HFFc6 (cell line): ENCODE measurements at regions not wholly inside any gene's neighbourhood (a gene's known extent, or its start where the extent isn't known, plus 50 kb on each side); places are given as distances from the start of the nearest gene placed in this dataset.

Experiments
- DNase-seq: peaks from one replicate; pipeline ENCODE4 v3.0.0-alpha.2; 2018
- H3K27ac Mint-ChIP-seq: 2 replicates; pipeline ENCODE4 v1.8.0; 2020; ENCODE audit warnings: mild to moderate bottlenecking, mixed read lengths
- H3K27me3 Mint-ChIP-seq: 2 replicates; pipeline ENCODE4 v1.8.0; 2021; ENCODE audit warnings: mild to moderate bottlenecking, moderate library complexity, mixed read lengths; ENCODE audit not compliant: insufficient read depth
- H3K36me3 Mint-ChIP-seq: 2 replicates; pipeline ENCODE4 v1.8.0; 2021; ENCODE audit warnings: low read depth, mixed read lengths
- H3K4me1 Mint-ChIP-seq: 2 replicates; pipeline ENCODE4 v1.8.0; 2020; ENCODE audit warnings: low read depth, mixed read lengths
- H3K4me3 Mint-ChIP-seq: 2 replicates; pipeline ENCODE4 v1.8.0; 2020; ENCODE audit warnings: mild to moderate bottlenecking, moderate library complexity, mixed read lengths
- H3K9me3 Mint-ChIP-seq: 2 replicates; pipeline ENCODE4 v1.8.0; 2020; ENCODE audit warnings: mild to moderate bottlenecking, mixed read lengths
- TF ChIP-seq, protein P1 (sequence below): fragments of 200-600 bp; sonication (generic); IDR thresholded peaks from 2 replicates; pipeline ENCODE4 v1.5.0; 2021; ENCODE audit warnings: antibody characterized with exemption, mild to moderate bottlenecking

DNA sequence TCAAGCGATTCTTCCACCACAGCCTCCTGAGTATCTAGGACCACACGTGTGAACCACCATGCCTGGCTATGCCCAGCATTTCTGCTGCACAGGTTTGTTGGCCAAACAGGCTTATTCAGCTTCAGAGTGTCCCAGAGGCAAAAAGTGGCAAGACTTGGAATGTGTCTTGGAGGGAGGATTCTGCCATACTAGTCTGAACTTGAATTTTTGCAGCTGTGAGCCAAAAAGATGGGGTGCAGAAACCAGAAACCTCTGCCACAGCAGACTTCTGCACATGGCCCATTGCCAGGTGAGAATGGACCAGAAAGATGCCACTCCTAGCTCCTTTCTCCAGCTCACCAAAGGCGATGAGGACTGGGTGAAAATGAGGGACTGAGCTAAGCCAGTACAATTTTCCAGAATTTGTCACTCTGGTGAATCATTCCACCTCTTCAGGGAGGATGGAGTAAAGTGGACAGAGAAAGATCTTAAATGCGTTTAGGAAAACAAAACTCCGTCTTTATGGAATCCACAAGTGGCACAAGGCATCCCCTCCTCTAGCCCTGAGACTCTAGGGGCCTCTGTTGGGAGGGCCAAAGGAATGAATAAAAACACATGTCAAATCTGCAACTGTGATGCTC is 369.1 kb upstream of the CLNK start:
- Mint-ChIP-seq H3K4me3 (no peak overlapping the region), H3K4me1 (no peaks in the 10 kb centered on the region), H3K9me3 (peaks cover 57% of the 10 kb centered on the region), H3K27me3 (no peaks in the 10 kb centered on the region), H3K36me3 (no peaks in the 10 kb centered on the region), H3K27ac (no peak overlapping the region)
- TF ChIP-seq, protein P1, sequence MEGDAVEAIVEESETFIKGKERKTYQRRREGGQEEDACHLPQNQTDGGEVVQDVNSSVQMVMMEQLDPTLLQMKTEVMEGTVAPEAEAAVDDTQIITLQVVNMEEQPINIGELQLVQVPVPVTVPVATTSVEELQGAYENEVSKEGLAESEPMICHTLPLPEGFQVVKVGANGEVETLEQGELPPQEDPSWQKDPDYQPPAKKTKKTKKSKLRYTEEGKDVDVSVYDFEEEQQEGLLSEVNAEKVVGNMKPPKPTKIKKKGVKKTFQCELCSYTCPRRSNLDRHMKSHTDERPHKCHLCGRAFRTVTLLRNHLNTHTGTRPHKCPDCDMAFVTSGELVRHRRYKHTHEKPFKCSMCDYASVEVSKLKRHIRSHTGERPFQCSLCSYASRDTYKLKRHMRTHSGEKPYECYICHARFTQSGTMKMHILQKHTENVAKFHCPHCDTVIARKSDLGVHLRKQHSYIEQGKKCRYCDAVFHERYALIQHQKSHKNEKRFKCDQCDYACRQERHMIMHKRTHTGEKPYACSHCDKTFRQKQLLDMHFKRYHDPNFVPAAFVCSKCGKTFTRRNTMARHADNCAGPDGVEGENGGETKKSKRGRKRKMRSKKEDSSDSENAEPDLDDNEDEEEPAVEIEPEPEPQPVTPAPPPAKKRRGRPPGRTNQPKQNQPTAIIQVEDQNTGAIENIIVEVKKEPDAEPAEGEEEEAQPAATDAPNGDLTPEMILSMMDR = no peak
- no peak for DNase-seq

DNA sequence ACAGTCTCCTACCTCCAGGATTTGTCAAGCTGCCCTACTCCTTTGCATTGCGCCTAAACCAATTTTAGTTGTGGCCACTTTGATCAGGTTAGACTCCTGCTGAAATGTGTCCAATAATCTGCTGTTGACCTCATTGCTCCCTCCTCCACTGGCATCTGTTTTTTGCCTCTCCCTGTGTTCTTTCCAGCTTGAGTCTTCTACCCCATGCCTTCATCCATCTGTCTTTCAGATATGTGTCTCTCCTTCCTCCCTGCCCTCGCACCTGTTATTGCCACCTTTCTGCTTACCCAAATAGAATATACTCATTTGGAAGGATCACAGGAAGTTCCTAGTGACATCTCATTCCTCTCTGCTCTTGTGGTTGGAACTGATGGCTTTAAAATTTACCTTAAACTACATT is 366.6 kb upstream of the CLNK start:
- H3K4me3 Mint-ChIP-seq = no peak overlapping the region
- DNase-seq = no peak
- no peak overlapping the region for H3K27ac Mint-ChIP-seq
- no peaks in the 10 kb centered on the region for H3K27me3 Mint-ChIP-seq
- no peaks in the 10 kb centered on the region for H3K4me1 Mint-ChIP-seq
- H3K9me3 Mint-ChIP-seq = peaks cover 43% of the 10 kb centered on the region
- H3K36me3 Mint-ChIP-seq = no peaks in the 10 kb centered on the region
- TF ChIP-seq, protein P1 = no peak

DNA sequence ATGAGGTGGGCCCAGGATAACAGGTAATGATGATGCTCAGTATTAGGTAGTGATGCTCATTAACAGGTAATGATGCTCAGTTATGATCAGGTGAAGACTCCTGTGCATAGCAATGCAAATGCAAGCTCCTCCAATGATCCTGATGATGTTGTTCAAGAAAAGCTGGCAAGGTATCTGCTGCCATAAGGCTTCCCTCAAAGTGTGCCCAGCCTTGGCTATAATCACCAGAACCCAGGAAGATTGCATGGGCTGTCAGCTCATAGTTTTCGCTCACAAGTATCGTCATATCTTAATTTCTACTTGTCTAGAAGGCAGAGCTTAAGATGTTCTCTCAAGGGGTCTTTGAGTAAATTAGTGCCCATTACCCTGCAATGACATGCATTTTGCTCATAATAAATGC is 366.2 kb upstream of the CLNK start:
- H3K4me1 Mint-ChIP-seq = no peaks in the 10 kb centered on the region
- H3K27ac Mint-ChIP-seq = no peak overlapping the region
- no peak for DNase-seq
- no peaks in the 10 kb centered on the region for H3K36me3 Mint-ChIP-seq
- no peaks in the 10 kb centered on the region for H3K27me3 Mint-ChIP-seq
- no peak overlapping the region for H3K4me3 Mint-ChIP-seq
- H3K9me3 Mint-ChIP-seq = peaks cover 43% of the 10 kb centered on the region
- TF ChIP-seq, protein P1 = no peak

DNA sequence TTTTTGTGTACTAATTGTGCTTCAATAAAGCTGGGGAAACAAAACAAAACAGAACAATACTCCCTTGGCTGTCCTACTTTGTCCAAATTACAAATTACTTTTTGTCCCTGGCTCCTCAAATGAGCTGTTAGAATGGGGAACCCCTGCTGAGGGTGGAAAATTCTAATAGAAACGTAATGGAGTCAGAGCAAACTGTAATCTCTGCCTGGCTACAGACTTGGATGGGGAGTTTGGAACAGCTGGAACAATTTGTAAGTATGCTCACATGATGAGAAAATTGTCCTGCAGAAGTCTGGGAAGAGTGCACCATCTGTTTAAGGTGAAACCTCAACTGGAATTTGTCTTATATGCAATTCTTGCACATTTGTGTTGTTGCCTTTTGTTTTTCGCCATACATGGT is 364.4 kb upstream of the CLNK start:
- TF ChIP-seq, protein P1 = no peak
- H3K9me3 Mint-ChIP-seq = peaks cover 50% of the 10 kb centered on the region
- H3K27me3 Mint-ChIP-seq = no peaks in the 10 kb centered on the region
- DNase-seq = no peak
- H3K27ac Mint-ChIP-seq = no peak overlapping the region
- no peak overlapping the region for H3K4me3 Mint-ChIP-seq
- no peaks in the 10 kb centered on the region for H3K4me1 Mint-ChIP-seq
- no peaks in the 10 kb centered on the region for H3K36me3 Mint-ChIP-seq

DNA sequence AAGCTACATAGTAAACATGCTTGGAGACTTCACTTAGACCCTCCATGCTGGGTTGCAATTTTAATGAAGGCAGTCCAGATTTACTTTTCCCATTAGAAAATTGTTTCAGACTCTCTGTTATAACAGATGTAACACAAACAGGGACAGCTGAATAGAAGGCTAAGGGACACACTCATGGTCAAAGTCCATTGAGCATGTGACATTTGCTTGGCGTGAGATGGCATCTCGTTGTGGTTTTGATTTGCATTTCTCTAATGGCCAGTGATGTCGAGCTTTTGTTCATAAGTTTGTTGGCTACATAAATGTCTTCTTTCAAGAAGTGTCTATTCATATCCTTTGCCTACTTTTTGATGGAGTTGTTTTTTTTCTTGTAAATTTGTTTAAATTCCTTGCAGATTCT is 358.2 kb upstream of the CLNK start:
- Mint-ChIP-seq H3K4me3 (no peak overlapping the region), H3K36me3 (no peaks in the 10 kb centered on the region), H3K9me3 (peaks cover 23% of the 10 kb centered on the region), H3K27me3 (0 out of 2 replicates have a peak, but pooled peaks cover 4% of the 10 kb centered on the region), H3K27ac (no peak overlapping the region), H3K4me1 (no peaks in the 10 kb centered on the region)
- TF ChIP-seq, protein P1 = no peak
- DNase-seq = no peak
